ENCODE measurements at regions not wholly inside any gene's neighbourhood (a gene's known extent, or its start where the extent isn't known, plus 50 kb on each side); places are given as distances from the start of the nearest gene placed in this dataset.

GRCh38 chr10:6649903-6650302 lies 69.8 kb upstream of the PRKCQ start:
- Histone ChIP-seq H3K9me3 (ENCODE audit: control insufficient read depth in 3 of 3, low read length in 3 of 3) (no peaks in the 10 kb centered on the region), H3K4me1 (ENCODE audit: control insufficient read depth in 3 of 3, insufficient read depth in 3 of 3, low read length in 3 of 3) (no peaks in the 10 kb centered on the region)

GRCh38 chr10:6648894-6649720 lies 69.0 kb upstream of the PRKCQ start:
- Histone ChIP-seq H3K4me3 (ENCODE audit: low read length in 3 of 3) (no peak overlapping the region), H3K4me1 (ENCODE audit: control insufficient read depth in 3 of 3, insufficient read depth in 3 of 3, low read length in 3 of 3) (no peaks in the 10 kb centered on the region), H3K9ac (ENCODE audit: low read depth in 1 of 3, low read length in 3 of 3) (no peak overlapping the region), H3K36me3 (ENCODE audit: control insufficient read depth in 3 of 3, insufficient read depth in 3 of 3, low read length in 3 of 3) (no peaks in the 10 kb centered on the region), H3K27me3 (ENCODE audit: control insufficient read depth in 3 of 3, insufficient read depth in 3 of 3, low read length in 3 of 3) (peaks cover 0 to 4% (median 0%) of the 10 kb centered on the region in 3 donors), H3K9me3 (ENCODE audit: control insufficient read depth in 3 of 3, low read length in 3 of 3) (no peaks in the 10 kb centered on the region), H3K27ac (ENCODE audit: low read depth, low read length) (no peak overlapping the region)

More at GRCh38 chr10:6649903-6650302, 69.8 kb upstream of the PRKCQ start:
- no peaks in the 10 kb centered on the region for H3K36me3 ChIP-seq (ENCODE audit: control insufficient read depth in 3 of 3, insufficient read depth in 3 of 3, low read length in 3 of 3)
- H3K27ac ChIP-seq (ENCODE audit: low read depth, low read length), result no peak overlapping the region
- peaks cover 0 to 4% (median 0%) of the 10 kb centered on the region in 3 donors for H3K27me3 ChIP-seq (ENCODE audit: control insufficient read depth in 3 of 3, insufficient read depth in 3 of 3, low read length in 3 of 3)
- no peak overlapping the region for H3K4me3 ChIP-seq (ENCODE audit: low read length in 3 of 3)
- no peak overlapping the region for H3K9ac ChIP-seq (ENCODE audit: low read depth in 1 of 3, low read length in 3 of 3)

GRCh38 chr10:6647811-6648526 lies 67.9 kb upstream of the PRKCQ start:
- no peak overlapping the region for H3K4me3 ChIP-seq (ENCODE audit: low read length in 3 of 3)
- peaks cover 0 to 4% (median 0%) of the 10 kb centered on the region in 3 donors for H3K27me3 ChIP-seq (ENCODE audit: control insufficient read depth in 3 of 3, insufficient read depth in 3 of 3, low read length in 3 of 3)
- no peak overlapping the region for H3K27ac ChIP-seq (ENCODE audit: low read depth, low read length)
- H3K4me1 ChIP-seq (ENCODE audit: control insufficient read depth in 3 of 3, insufficient read depth in 3 of 3, low read length in 3 of 3), result no peaks in the 10 kb centered on the region
- H3K36me3 ChIP-seq (ENCODE audit: control insufficient read depth in 3 of 3, insufficient read depth in 3 of 3, low read length in 3 of 3), result no peaks in the 10 kb centered on the region
- no peak overlapping the region for H3K9ac ChIP-seq (ENCODE audit: low read depth in 1 of 3, low read length in 3 of 3)
- H3K9me3 ChIP-seq (ENCODE audit: control insufficient read depth in 3 of 3, low read length in 3 of 3), result no peaks in the 10 kb centered on the region

GRCh38 chr10:6643962-6644361 lies 63.9 kb upstream of the PRKCQ start:
- no peaks in the 10 kb centered on the region for H3K4me1 ChIP-seq (ENCODE audit: control insufficient read depth in 3 of 3, insufficient read depth in 3 of 3, low read length in 3 of 3)
- peaks cover 0 to 4% (median 0%) of the 10 kb centered on the region in 3 donors for H3K27me3 ChIP-seq (ENCODE audit: control insufficient read depth in 3 of 3, insufficient read depth in 3 of 3, low read length in 3 of 3)
- H3K9ac ChIP-seq (ENCODE audit: low read depth in 1 of 3, low read length in 3 of 3), result no peak overlapping the region
- no peaks in the 10 kb centered on the region for H3K36me3 ChIP-seq (ENCODE audit: control insufficient read depth in 3 of 3, insufficient read depth in 3 of 3, low read length in 3 of 3)
- H3K4me3 ChIP-seq (ENCODE audit: low read length in 3 of 3), result no peak overlapping the region
- H3K9me3 ChIP-seq (ENCODE audit: control insufficient read depth in 3 of 3, low read length in 3 of 3), result no peaks in the 10 kb centered on the region
- no peak overlapping the region for H3K27ac ChIP-seq (ENCODE audit: low read depth, low read length)

GRCh38 chr10:6642876-6643275 lies 62.8 kb upstream of the PRKCQ start:
- Histone ChIP-seq H3K9ac (ENCODE audit: low read depth in 1 of 3, low read length in 3 of 3) (no peak overlapping the region), H3K4me3 (ENCODE audit: low read length in 3 of 3) (no peak overlapping the region), H3K27ac (ENCODE audit: low read depth, low read length) (no peak overlapping the region), H3K4me1 (ENCODE audit: control insufficient read depth in 3 of 3, insufficient read depth in 3 of 3, low read length in 3 of 3) (no peaks in the 10 kb centered on the region), H3K36me3 (ENCODE audit: control insufficient read depth in 3 of 3, insufficient read depth in 3 of 3, low read length in 3 of 3) (no peaks in the 10 kb centered on the region), H3K27me3 (ENCODE audit: control insufficient read depth in 3 of 3, insufficient read depth in 3 of 3, low read length in 3 of 3) (peaks cover 0 to 3% (median 0%) of the 10 kb centered on the region in 3 donors), H3K9me3 (ENCODE audit: control insufficient read depth in 3 of 3, low read length in 3 of 3) (no peaks in the 10 kb centered on the region)

GRCh38 chr10:6640433-6641040 lies 60.5 kb upstream of the PRKCQ start:
- no peaks in the 10 kb centered on the region for H3K27me3 ChIP-seq (ENCODE audit: control insufficient read depth in 3 of 3, insufficient read depth in 3 of 3, low read length in 3 of 3)
- peaks cover 2 to 14% (median 3%) of the 10 kb centered on the region in 3 donors for H3K4me1 ChIP-seq (ENCODE audit: control insufficient read depth in 3 of 3, insufficient read depth in 3 of 3, low read length in 3 of 3)
- no peak overlapping the region for H3K9ac ChIP-seq (ENCODE audit: low read depth in 1 of 3, low read length in 3 of 3)
- H3K9me3 ChIP-seq (ENCODE audit: control insufficient read depth in 3 of 3, low read length in 3 of 3), result no peaks in the 10 kb centered on the region
- H3K36me3 ChIP-seq (ENCODE audit: control insufficient read depth in 3 of 3, insufficient read depth in 3 of 3, low read length in 3 of 3), result no peaks in the 10 kb centered on the region
- no peak overlapping the region for H3K27ac ChIP-seq (ENCODE audit: low read depth, low read length)
- H3K4me3 ChIP-seq (ENCODE audit: low read length in 3 of 3), result no peak overlapping the region

- H3K4me1 ChIP-seq (ENCODE audit: control insufficient read depth in 3 of 3, insufficient read depth in 3 of 3, low read length in 3 of 3), result peaks cover 2 to 14% (median 3%) of the 10 kb centered on the region in 3 donors
- no peaks in the 10 kb centered on the region for H3K9me3 ChIP-seq (ENCODE audit: control insufficient read depth in 3 of 3, low read length in 3 of 3)
- H3K27ac ChIP-seq (ENCODE audit: low read depth, low read length), result no peak overlapping the region
Observed at GRCh38 chr10:6637053-6637452, 57.0 kb upstream of the PRKCQ start.

GRCh38 chr10:6635784-6636183 lies 55.7 kb upstream of the PRKCQ start:
- H3K27ac ChIP-seq (ENCODE audit: low read depth, low read length), result no peak overlapping the region
- peaks cover 2 to 14% (median 3%) of the 10 kb centered on the region in 3 donors for H3K4me1 ChIP-seq (ENCODE audit: control insufficient read depth in 3 of 3, insufficient read depth in 3 of 3, low read length in 3 of 3)
- no peaks in the 10 kb centered on the region for H3K9me3 ChIP-seq (ENCODE audit: control insufficient read depth in 3 of 3, low read length in 3 of 3)
- H3K36me3 ChIP-seq (ENCODE audit: control insufficient read depth in 3 of 3, insufficient read depth in 3 of 3, low read length in 3 of 3), result no peaks in the 10 kb centered on the region
- no peak overlapping the region for H3K4me3 ChIP-seq (ENCODE audit: low read length in 3 of 3)
- H3K27me3 ChIP-seq (ENCODE audit: control insufficient read depth in 3 of 3, insufficient read depth in 3 of 3, low read length in 3 of 3), result no peaks in the 10 kb centered on the region
- H3K9ac ChIP-seq (ENCODE audit: low read depth in 1 of 3, low read length in 3 of 3), result no peak overlapping the region

More at GRCh38 chr10:6637053-6637452, 57.0 kb upstream of the PRKCQ start:
- H3K36me3 ChIP-seq (ENCODE audit: control insufficient read depth in 3 of 3, insufficient read depth in 3 of 3, low read length in 3 of 3), result no peaks in the 10 kb centered on the region
- H3K9ac ChIP-seq (ENCODE audit: low read depth in 1 of 3, low read length in 3 of 3), result no peak overlapping the region
- no peaks in the 10 kb centered on the region for H3K27me3 ChIP-seq (ENCODE audit: control insufficient read depth in 3 of 3, insufficient read depth in 3 of 3, low read length in 3 of 3)
- no peak overlapping the region for H3K4me3 ChIP-seq (ENCODE audit: low read length in 3 of 3)
